ENCODE measurements at regions not wholly inside any gene's neighbourhood (a gene's known extent, or its start where the extent isn't known, plus 50 kb on each side); places are given as distances from the start of the nearest gene placed in this dataset.
"Not testable (repeated sequence)": the region's sequence is repeated elsewhere in the genome, so short reads cannot be mapped to it uniquely, and the experiment has no call there.

DNA sequence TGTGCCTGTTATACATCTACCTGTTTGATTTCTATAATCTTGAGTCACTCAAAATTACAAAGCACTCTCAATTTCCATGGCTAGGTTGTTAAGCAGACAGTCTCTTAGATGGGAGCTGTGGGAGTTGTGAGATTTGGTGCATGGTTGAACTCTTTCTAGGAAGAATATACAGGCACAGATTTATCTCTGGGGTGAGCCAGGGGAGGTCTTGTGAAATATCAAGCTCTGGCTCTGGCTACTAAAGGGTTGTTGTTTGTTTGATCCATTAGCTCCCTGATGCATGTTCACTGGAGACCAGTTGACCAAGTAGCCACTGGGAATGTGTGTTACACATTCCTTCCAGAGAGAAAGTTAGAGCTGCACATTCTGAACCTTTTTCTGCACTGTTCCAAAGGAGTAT lies 117.2 kb upstream of the HMGA2 start:
- no peak overlapping the region for H3K4me3 ChIP-seq (ENCODE audit: low read depth, low read length)
- H3K27ac ChIP-seq (ENCODE audit: low read depth, low read length), result no peak overlapping the region
- H3K4me1 ChIP-seq (ENCODE audit: control insufficient read depth, insufficient read depth, low read length), result no peaks in the 10 kb centered on the region
- H3K27me3 ChIP-seq (ENCODE audit: control insufficient read depth, insufficient read depth, low read length), result no peaks in the 10 kb centered on the region
- no peaks in the 10 kb centered on the region for H3K36me3 ChIP-seq (ENCODE audit: control insufficient read depth, insufficient read depth, low read length)
- H3K9me3 ChIP-seq (ENCODE audit: control insufficient read depth, insufficient read depth, low read length), result peaks cover 7% of the 10 kb centered on the region; the same call in 1 of the 2 replicates
- no peak overlapping the region for H3K9ac ChIP-seq (ENCODE audit: low read depth, low read length)

DNA sequence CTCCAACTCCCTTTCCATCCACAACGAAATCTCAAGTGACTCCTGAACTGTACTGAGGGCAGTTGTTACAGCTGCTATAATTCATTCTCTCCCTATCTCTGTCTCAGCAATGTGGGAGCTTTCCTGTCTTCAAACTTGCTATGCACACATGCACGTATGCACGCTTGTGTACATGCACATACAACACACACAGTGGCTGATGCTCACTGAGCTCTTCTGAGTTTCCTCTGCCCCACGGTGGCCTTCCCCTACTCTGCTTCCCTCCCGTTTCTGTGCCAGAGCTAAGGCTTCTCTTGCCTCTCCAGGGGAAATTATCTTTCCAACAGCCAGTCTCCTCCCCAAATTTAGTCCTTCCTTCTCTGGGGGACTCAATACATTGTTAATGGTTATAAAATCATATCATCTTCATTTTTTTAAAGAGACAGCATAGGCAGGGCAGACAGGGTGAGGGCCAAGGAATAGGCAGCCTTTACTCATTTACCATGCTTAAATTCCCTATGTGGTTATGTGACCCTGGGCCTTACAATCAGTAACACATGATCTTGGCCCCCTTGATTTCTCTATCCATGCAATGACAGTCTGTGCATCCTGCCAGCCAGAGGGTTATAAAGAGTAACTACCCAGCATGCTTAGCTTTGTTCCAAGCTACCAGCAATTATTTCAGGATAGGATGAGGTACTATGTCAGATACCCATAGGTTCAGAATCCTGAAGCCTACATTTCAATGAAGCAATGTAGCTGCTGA lies 111.9 kb upstream of the HMGA2 start:
- peaks cover 6% of the 10 kb centered on the region; the same call in 1 of the 2 replicates for H3K4me1 ChIP-seq (ENCODE audit: control insufficient read depth, insufficient read depth, low read length)
- H3K27me3 ChIP-seq (ENCODE audit: control insufficient read depth, insufficient read depth, low read length), result no peaks in the 10 kb centered on the region
- H3K9me3 ChIP-seq (ENCODE audit: control insufficient read depth, insufficient read depth, low read length), result no peaks in the 10 kb centered on the region
- H3K27ac ChIP-seq (ENCODE audit: low read depth, low read length), result no peak overlapping the region
- H3K4me3 ChIP-seq (ENCODE audit: low read depth, low read length), result no peak overlapping the region
- H3K9ac ChIP-seq (ENCODE audit: low read depth, low read length), result no peak overlapping the region
- H3K36me3 ChIP-seq (ENCODE audit: control insufficient read depth, insufficient read depth, low read length), result no peaks in the 10 kb centered on the region

DNA sequence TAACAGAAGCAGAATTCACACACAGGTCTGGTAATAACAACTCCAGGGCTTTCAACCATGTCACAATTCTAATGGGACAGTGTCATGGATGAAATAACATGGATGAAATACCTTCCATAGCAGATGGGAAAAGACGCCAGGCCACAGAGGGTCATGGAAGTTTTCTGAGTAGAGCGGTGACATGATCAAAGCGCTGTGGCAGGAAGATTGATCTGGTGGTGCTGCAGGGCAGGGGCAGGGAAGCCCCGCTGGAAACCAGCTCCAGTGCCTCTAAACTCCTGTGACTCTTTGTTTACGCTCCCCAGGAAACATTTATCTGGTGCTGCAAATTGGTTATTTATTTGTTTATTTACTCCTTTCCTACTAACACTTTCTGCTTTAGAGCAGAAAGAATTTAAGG lies 108.3 kb upstream of the HMGA2 start:
- Histone ChIP-seq H3K27ac (ENCODE audit: low read depth, low read length) (no peak overlapping the region), H3K4me3 (ENCODE audit: low read depth, low read length) (no peak overlapping the region), H3K9me3 (ENCODE audit: control insufficient read depth, insufficient read depth, low read length) (no peaks in the 10 kb centered on the region), H3K4me1 (ENCODE audit: control insufficient read depth, insufficient read depth, low read length) (peaks cover 9% of the 10 kb centered on the region; the same call in 1 of the 2 replicates), H3K27me3 (ENCODE audit: control insufficient read depth, insufficient read depth, low read length) (no peaks in the 10 kb centered on the region), H3K36me3 (ENCODE audit: control insufficient read depth, insufficient read depth, low read length) (no peaks in the 10 kb centered on the region), H3K9ac (ENCODE audit: low read depth, low read length) (no peak overlapping the region)

DNA sequence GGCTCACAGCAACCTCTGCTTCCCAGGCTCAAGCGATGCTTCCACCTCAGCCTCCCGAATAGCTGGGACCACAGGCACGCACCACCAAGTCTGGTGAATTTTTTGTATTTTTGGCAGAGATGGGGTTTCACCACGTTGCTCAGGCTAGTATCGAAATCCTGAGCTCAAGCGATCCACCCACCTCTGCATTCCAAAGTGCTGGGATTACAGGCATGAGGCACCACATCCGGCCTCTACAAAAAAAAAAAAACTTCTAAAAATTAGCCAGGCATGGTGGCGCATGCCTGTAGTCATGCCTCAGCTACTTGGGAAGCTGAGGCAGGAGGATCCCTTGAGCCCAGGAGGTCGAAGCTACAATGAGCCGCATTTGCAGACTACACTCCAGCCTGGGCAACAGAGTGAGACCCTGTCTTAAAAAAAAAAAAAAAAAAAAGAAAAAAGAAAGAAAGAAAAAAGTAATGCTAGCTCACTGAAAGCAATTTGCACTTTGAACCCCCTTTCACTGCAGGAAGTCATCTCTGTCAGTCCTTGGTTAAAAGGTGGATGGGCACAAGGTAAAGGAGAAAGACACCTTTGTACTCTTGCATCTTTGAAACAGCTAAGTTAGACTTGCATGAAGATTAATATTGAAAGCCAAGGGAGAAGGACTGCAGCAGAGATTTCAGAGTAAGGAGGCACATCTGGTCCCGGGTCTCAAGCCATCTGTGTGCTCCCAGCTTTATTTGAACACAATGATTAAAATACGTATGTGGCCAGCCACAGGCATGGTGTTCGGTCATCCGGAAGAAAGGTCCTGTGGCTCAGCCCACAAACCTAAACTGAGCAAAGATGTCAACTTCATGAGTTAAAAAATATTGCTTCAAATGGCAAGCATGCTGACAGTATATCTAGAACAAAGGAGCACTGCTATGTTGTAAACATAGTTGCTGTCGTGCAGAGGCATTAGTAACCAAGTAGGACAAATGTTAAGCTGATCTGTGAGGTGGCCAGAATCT lies 103.8 kb upstream of the HMGA2 start:
- peaks cover 31% of the 10 kb centered on the region for H3K4me1 ChIP-seq (ENCODE audit: control insufficient read depth, insufficient read depth, low read length)
- H3K36me3 ChIP-seq (ENCODE audit: control insufficient read depth, insufficient read depth, low read length), result no peaks in the 10 kb centered on the region
- no peaks in the 10 kb centered on the region for H3K27me3 ChIP-seq (ENCODE audit: control insufficient read depth, insufficient read depth, low read length)
- H3K9ac ChIP-seq (ENCODE audit: low read depth, low read length), result no peak overlapping the region
- H3K27ac ChIP-seq (ENCODE audit: low read depth, low read length), result no peak overlapping the region
- no peaks in the 10 kb centered on the region for H3K9me3 ChIP-seq (ENCODE audit: control insufficient read depth, insufficient read depth, low read length)
- no peak overlapping the region for H3K4me3 ChIP-seq (ENCODE audit: low read depth, low read length)

DNA sequence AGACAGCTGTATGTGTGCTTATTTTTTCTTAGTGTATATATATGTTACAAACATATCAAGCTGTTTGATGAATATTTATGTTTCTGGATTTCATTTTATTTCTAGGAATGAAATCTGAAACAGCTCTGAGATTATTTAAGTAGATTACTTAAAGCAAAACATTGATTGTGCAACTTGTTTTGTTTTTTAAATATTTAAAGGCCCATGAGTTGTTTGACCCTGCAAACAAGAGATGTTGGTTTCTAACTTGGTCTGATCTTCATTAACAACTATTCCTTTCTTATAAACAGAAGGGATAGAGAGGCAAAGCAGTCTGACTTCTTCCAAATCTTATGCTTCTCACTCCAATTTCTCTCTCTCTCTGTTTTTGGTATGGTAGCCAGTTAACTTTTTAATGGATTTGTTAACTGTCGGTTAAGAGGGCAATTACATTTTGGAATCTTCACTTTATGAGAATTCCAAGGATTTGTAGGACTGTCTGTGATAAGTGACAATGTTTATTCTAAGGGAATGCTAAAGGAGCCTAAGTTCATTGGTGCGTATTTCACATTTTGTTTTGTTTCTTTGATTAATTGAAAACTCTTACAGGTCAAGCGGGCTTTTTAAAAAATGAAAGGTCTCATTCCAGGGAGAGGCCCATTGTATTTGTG lies 102.6 kb upstream of the HMGA2 start:
- Histone ChIP-seq H3K27ac (ENCODE audit: low read depth, low read length) (no peak overlapping the region), H3K27me3 (ENCODE audit: control insufficient read depth, insufficient read depth, low read length) (no peaks in the 10 kb centered on the region), H3K4me3 (ENCODE audit: low read depth, low read length) (no peak overlapping the region), H3K4me1 (ENCODE audit: control insufficient read depth, insufficient read depth, low read length) (peaks cover 29% of the 10 kb centered on the region), H3K9me3 (ENCODE audit: control insufficient read depth, insufficient read depth, low read length) (no peaks in the 10 kb centered on the region), H3K36me3 (ENCODE audit: control insufficient read depth, insufficient read depth, low read length) (no peaks in the 10 kb centered on the region), H3K9ac (ENCODE audit: low read depth, low read length) (no peak overlapping the region)

DNA sequence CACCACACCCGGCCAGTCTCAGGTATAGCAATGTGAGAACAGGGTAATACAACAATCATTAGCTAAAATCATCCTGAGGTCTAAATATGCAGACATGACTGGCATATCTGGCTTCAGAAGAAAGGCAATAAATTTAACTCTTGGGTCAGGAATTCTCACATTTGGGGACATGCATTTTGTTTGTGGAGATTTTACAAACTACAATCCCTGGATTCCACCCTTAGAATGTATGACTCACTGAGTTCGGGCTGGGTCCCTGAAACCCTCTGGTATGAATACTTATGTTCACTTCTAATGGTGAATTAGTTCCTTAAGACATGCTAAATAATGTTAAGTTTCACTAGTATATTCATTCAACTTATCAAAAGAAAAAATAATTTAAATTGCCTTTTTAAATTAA lies 98.9 kb upstream of the HMGA2 start:
- Histone ChIP-seq H3K27me3 (ENCODE audit: control insufficient read depth, insufficient read depth, low read length) (peaks cover 31% of the 10 kb centered on the region), H3K9me3 (ENCODE audit: control insufficient read depth, insufficient read depth, low read length) (no peaks in the 10 kb centered on the region), H3K36me3 (ENCODE audit: control insufficient read depth, insufficient read depth, low read length) (no peaks in the 10 kb centered on the region), H3K4me1 (ENCODE audit: control insufficient read depth, insufficient read depth, low read length) (peaks cover 37% of the 10 kb centered on the region), H3K9ac (ENCODE audit: low read depth, low read length) (no peak overlapping the region), H3K4me3 (ENCODE audit: low read depth, low read length) (no peak overlapping the region), H3K27ac (ENCODE audit: low read depth, low read length) (no peak overlapping the region)

DNA sequence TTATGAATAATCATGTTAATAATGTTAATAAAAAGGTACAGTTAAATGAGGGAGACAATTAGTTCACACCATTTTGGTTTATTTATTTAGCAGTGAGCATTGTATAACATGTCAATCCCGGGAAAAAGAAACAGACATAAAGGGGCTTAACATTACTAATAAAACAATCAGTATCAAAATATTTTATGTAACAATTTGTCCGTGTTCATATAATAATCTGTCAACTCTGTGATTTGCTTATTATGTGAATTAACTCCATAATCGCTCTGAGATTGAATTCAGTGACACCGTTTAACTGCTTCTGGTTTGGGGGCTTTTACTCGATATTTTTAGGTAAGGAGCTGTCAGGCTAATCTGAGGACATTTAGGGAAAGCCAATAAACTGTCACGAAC lies 95.8 kb upstream of the HMGA2 start:
- 0 out of 2 replicates have a peak overlapping the region, but pooled peaks have one; percentile 26 for H3K9ac ChIP-seq (ENCODE audit: low read depth, low read length)
- H3K9me3 ChIP-seq (ENCODE audit: control insufficient read depth, insufficient read depth, low read length), result no peaks in the 10 kb centered on the region
- peaks cover 11% of the 10 kb centered on the region for H3K4me1 ChIP-seq (ENCODE audit: control insufficient read depth, insufficient read depth, low read length)
- peak overlapping the region; percentile 70 for H3K4me3 ChIP-seq (ENCODE audit: low read depth, low read length)
- H3K36me3 ChIP-seq (ENCODE audit: control insufficient read depth, insufficient read depth, low read length), result no peaks in the 10 kb centered on the region
- H3K27ac ChIP-seq (ENCODE audit: low read depth, low read length), result no peak overlapping the region
- H3K27me3 ChIP-seq (ENCODE audit: control insufficient read depth, insufficient read depth, low read length), result peaks cover 41% of the 10 kb centered on the region

DNA sequence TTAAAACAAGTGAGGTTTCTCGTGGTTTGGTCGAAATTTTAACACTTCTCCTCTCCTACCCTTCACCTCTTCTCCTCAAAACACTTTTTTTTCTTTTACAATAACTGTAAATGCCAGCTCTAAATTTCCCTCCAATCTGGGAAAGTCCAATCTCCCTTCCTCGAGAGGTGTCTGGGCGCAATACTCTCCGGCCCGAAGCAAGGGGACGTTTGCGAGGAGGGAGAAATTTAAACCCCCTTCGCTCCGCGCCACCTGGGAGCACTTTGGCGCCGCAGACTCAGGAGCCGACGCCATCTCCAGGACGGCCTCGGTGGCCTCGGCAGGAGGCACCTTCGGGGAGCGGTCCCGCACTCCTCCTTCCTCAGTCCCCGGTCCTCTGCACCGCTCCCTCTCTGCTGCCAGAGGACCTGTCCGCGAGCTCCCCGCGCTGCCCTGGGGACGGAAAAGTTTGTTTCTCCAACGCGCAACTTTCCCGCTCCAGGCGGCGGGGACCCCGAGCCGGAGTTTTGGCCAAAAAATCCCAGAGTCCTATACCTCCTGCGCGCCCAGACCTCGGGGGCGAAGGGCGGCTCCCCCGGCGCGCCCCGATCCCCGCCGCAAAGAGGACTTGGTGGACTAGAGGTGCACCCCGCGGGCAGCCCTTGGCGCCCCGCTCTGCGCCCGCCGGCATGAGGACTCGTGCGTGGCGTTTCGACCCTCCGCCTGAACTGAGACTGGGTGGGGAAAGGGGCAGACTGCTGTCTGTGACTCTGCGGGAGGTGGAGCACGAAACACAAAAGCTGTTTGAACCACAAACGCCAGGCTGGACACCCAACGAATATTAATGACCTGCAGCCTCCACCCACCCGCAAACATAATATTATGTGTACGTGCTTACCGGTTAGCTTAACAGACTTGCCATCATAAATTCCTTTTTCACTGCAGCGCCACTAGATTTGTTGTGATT lies 95.2 kb upstream of the HMGA2 start:
- H3K27ac ChIP-seq (ENCODE audit: low read depth, low read length), result no peak overlapping the region
- peak overlapping the region; percentile 26; the same call in 1 of the 2 replicates for H3K9ac ChIP-seq (ENCODE audit: low read depth, low read length)
- H3K36me3 ChIP-seq (ENCODE audit: control insufficient read depth, insufficient read depth, low read length), result no peaks in the 10 kb centered on the region
- peaks cover 11% of the 10 kb centered on the region for H3K4me1 ChIP-seq (ENCODE audit: control insufficient read depth, insufficient read depth, low read length)
- peaks cover 41% of the 10 kb centered on the region for H3K27me3 ChIP-seq (ENCODE audit: control insufficient read depth, insufficient read depth, low read length)
- no peaks in the 10 kb centered on the region for H3K9me3 ChIP-seq (ENCODE audit: control insufficient read depth, insufficient read depth, low read length)
- H3K4me3 ChIP-seq (ENCODE audit: low read depth, low read length), result peak overlapping the region; percentile 70

DNA sequence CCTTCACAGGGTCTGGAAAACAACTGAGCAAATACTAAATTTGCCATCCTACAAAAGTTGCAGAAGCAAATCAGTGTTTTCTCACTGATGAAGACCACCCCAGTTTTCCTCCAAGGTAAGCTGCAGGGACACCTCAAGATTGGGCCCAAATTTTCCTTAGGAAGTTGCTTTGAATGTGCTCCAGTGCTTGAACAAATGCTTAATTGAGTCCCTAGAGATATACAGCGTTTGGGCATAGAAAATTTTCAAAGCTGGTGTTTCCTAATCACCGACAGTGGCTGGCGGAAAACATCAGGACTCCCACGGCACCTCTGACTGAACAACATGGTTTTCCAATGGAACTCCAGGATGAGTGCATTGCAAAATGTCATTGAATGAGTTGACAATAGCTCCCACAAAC lies 92.5 kb upstream of the HMGA2 start:
- no peaks in the 10 kb centered on the region for H3K36me3 ChIP-seq (ENCODE audit: control insufficient read depth, insufficient read depth, low read length)
- H3K27me3 ChIP-seq (ENCODE audit: control insufficient read depth, insufficient read depth, low read length), result peaks cover 41% of the 10 kb centered on the region
- peaks cover 8% of the 10 kb centered on the region for H3K4me1 ChIP-seq (ENCODE audit: control insufficient read depth, insufficient read depth, low read length)
- no peak overlapping the region for H3K9ac ChIP-seq (ENCODE audit: low read depth, low read length)
- no peak overlapping the region for H3K4me3 ChIP-seq (ENCODE audit: low read depth, low read length)
- H3K27ac ChIP-seq (ENCODE audit: low read depth, low read length), result no peak overlapping the region
- no peaks in the 10 kb centered on the region for H3K9me3 ChIP-seq (ENCODE audit: control insufficient read depth, insufficient read depth, low read length)

DNA sequence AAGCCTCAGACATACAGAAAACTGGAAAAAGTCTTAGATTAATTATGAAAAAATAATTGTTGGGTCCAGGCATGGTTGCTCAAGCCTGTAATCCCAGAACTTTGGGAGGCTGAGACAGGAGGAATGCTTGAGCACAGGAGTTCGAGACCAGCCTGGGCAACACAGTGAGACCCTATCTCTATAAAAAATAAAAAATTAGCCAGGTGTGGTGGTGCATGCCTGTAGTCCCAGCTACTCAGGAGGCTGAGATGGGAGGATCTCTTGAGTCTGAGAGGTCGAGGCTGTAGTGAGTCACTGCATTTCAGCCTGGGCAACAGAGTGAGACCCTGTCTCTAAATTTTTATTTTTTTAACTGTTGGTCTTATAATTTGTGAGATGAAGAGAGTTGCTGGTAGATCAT lies 90.6 kb upstream of the HMGA2 start:
- not testable (repeated sequence) for H3K36me3 ChIP-seq (ENCODE audit: control insufficient read depth, insufficient read depth, low read length); H3K4me3 ChIP-seq (ENCODE audit: low read depth, low read length); H3K4me1 ChIP-seq (ENCODE audit: control insufficient read depth, insufficient read depth, low read length); H3K9ac ChIP-seq (ENCODE audit: low read depth, low read length); H3K9me3 ChIP-seq (ENCODE audit: control insufficient read depth, insufficient read depth, low read length); H3K27ac ChIP-seq (ENCODE audit: low read depth, low read length)
- peaks cover 27% of the 10 kb centered on the region for H3K27me3 ChIP-seq (ENCODE audit: control insufficient read depth, insufficient read depth, low read length)

All from HUES48 (cell line).